A549 (cell line): ENCODE measurements at regions not wholly inside any gene's neighbourhood (a gene's known extent, or its start where the extent isn't known, plus 50 kb on each side); places are given as distances from the start of the nearest gene placed in this dataset.

Experiments used
- ATAC-seq, 2 experiments: fragments of 200-7000 bp in 1 of 2; fragments of >200 bp in 1 of 2; cut with Nextera tagmentation in 1 of 2; cut with Tn5 transposase in 1 of 2; 3 replicates each; pipeline versions ENCODE4 v1.8.0 to v1.9.1; 2018 to 2020; ENCODE audit warnings: mild to moderate bottlenecking in 1 of 2, moderate library complexity in 1 of 2
- CTCF ChIA-PET: fragments of 300-600 bp; sonication (Branson Sonifier 250); formaldehyde crosslinking; extraction: SDS; loops from one replicate; lab custom pipeline; 2021; ENCODE audit warnings: antibody characterized with exemption, inconsistent platforms; lab: Yijun Ruan, JAX
- POLR2A ChIA-PET: fragments of 350-600 bp; formaldehyde crosslinking; extraction: SDS; loops from one replicate; lab custom pipeline; 2021; ENCODE audit warnings: antibody characterized with exemption, inconsistent platforms; lab: Yijun Ruan, JAX
- DNase-seq, 2 experiments: peaks; one replicate each; pipeline versions ENCODE4 v3.0.0 to v3.0.0-alpha.2; 2011 to 2016; ENCODE audit warnings: low read depth in 1 of 2, low spot score in 1 of 2
- FAIRE-seq: peaks from 2 replicates; lab custom pipeline; 2011; peaks lifted over from hg19 to GRCh38; lab: Jason Lieb, UNC
- H3K27ac ChIP-seq, 2 experiments: fragments of >200 bp; sonication (Bioruptor Twin); formaldehyde crosslinking; 3 replicates each; pipeline ENCODE4 v1.5.1; 2016 to 2017
- H3K4me1 ChIP-seq: fragments of >200 bp; sonication (Bioruptor Twin); formaldehyde crosslinking; 3 replicates; pipeline ENCODE4 v1.6.1; 2016
- H3K4me2 ChIP-seq: fragments of >200 bp; sonication (Bioruptor Twin); formaldehyde crosslinking; 3 replicates; pipeline ENCODE4 v1.6.1; 2016
- H3K4me3 ChIP-seq: fragments of >200 bp; sonication (Bioruptor Twin); formaldehyde crosslinking; 3 replicates; pipeline ENCODE4 v1.5.1; 2016
- H3K9me3 ChIP-seq: fragments of >200 bp; sonication (Bioruptor Twin); formaldehyde crosslinking; 3 replicates; pipeline ENCODE4 v1.6.1; 2016
- CBX2 ChIP-seq: fragments of 200-600 bp; sonication (generic); IDR thresholded peaks from 2 replicates; pipeline ENCODE4 v1.6.1; 2016; ENCODE audit warnings: low read depth, mild to moderate bottlenecking, borderline replicate concordance
- CEBPB ChIP-seq, 2 experiments: fragments of >200 bp in 1 of 2; sonication (Bioruptor Twin) in 1 of 2; formaldehyde crosslinking in 1 of 2; IDR thresholded peaks; 2 replicates each; pipeline ENCODE4 v1.6.1; 2012 to 2016
- CHD2 ChIP-seq: fragments of 150-350 bp; IDR thresholded peaks from 2 replicates; pipeline ENCODE4 v1.6.1; 2014; ENCODE audit warnings: low read length; ENCODE audit not compliant: partially characterized antibody
- CHD4 ChIP-seq: fragments of 200-600 bp; sonication (generic); IDR thresholded peaks from 2 replicates; pipeline ENCODE4 v1.6.1; 2016; ENCODE audit warnings: antibody characterized with exemption, mild to moderate bottlenecking, borderline replicate concordance
- EP300 ChIP-seq, 2 experiments: fragments of >200 bp; sonication (Bioruptor Twin); formaldehyde crosslinking; IDR thresholded peaks; 2 replicates in 1 of 2; 3 replicates in 1 of 2; pipeline ENCODE4 v1.6.1; 2016 to 2017
- FOSL2 ChIP-seq, 2 experiments: fragments of 450-650 bp in 1 of 2; fragments of >200 bp in 1 of 2; sonication (Bioruptor Twin) in 1 of 2; formaldehyde crosslinking; IDR thresholded peaks; 2 replicates each; pipeline versions ENCODE4 v1.5.0 to v1.6.1; 2016 to 2020; ENCODE audit warnings: mild to moderate bottlenecking in 1 of 2, moderate library complexity in 1 of 2
- FOXS1 ChIP-seq: fragments of 250-450 bp; sonication (Bioruptor Pico); IDR thresholded peaks from 2 replicates; pipeline ENCODE4 v1.5.0; 2020; ENCODE audit warnings: mild to moderate bottlenecking, moderate library complexity
- HOXA7 ChIP-seq: fragments of 250-450 bp; sonication (Bioruptor Pico); IDR thresholded peaks from 2 replicates; pipeline ENCODE4 v1.5.0; 2020; ENCODE audit warnings: mild to moderate bottlenecking, moderate library complexity
- JUNB ChIP-seq: fragments of >200 bp; sonication (Bioruptor Twin); formaldehyde crosslinking; IDR thresholded peaks from 2 replicates; pipeline ENCODE4 v1.6.1; 2016
- MAZ ChIP-seq: fragments of 150-350 bp; IDR thresholded peaks from 2 replicates; pipeline ENCODE4 v1.6.1; 2014; ENCODE audit warnings: antibody characterized with exemption, low read depth, low read length, borderline replicate concordance
- MYC ChIP-seq: IDR thresholded peaks from 2 replicates; pipeline ENCODE4 v1.6.1; 2012; ENCODE audit warnings: mild to moderate bottlenecking, inconsistent platforms, low read length, improper control_type of control experiment, borderline replicate concordance
- NPAS2 ChIP-seq: fragments of 250-450 bp; sonication (Bioruptor Pico); IDR thresholded peaks from 2 replicates; pipeline ENCODE4 v1.8.0; 2022; ENCODE audit warnings: mild to moderate bottlenecking, moderate library complexity, borderline replicate concordance
- NR3C1 ChIP-seq: fragments of >200 bp; sonication (Bioruptor Twin); formaldehyde crosslinking; IDR thresholded peaks from 3 replicates; pipeline ENCODE4 v1.6.1; 2017
- PHF8 ChIP-seq: fragments of 200-600 bp; sonication (generic); IDR thresholded peaks from 2 replicates; pipeline ENCODE4 v1.6.1; 2016; ENCODE audit warnings: low read depth, mild to moderate bottlenecking, antibody characterized with exemption, moderate library complexity, borderline replicate concordance
- POLR2A ChIP-seq: IDR thresholded peaks from 2 replicates; pipeline ENCODE4 v1.6.1; 2012; ENCODE audit warnings: mild to moderate bottlenecking, low read length
- RARB ChIP-seq: fragments of 250-450 bp; sonication (Bioruptor Pico); IDR thresholded peaks from 2 replicates; pipeline ENCODE4 v1.8.0; 2021; ENCODE audit warnings: mild to moderate bottlenecking, moderate library complexity
- TP53 ChIP-seq: fragments of 250-450 bp; sonication (Bioruptor Pico); IDR thresholded peaks from 2 replicates; pipeline ENCODE4 v1.5.0; 2021; ENCODE audit warnings: mild to moderate bottlenecking, moderate library complexity
- ZC3H11A ChIP-seq: fragments of 450-650 bp; IDR thresholded peaks from 2 replicates; pipeline ENCODE4 v1.6.1; 2014; ENCODE audit warnings: antibody characterized with exemption, mild to moderate bottlenecking
- ZSCAN20 ChIP-seq: fragments of 250-450 bp; sonication (Bioruptor Pico); IDR thresholded peaks from 2 replicates; pipeline ENCODE4 v1.8.0; 2022; ENCODE audit warnings: mild to moderate bottlenecking, moderate library complexity
- WGBS: methylation state at CpG from one replicate; pipeline ENCODE4 v1.1.6; 2017; ENCODE audit errors: missing lambda C conversion rate; 5-methylcytosine and 5-hydroxymethylcytosine counted together
- TF ChIP-seq, protein P1 (sequence below): fragments of 250-450 bp; sonication (Bioruptor Pico); IDR thresholded peaks from 2 replicates; pipeline ENCODE4 v1.5.0; 2021; ENCODE audit warnings: mild to moderate bottlenecking, moderate library complexity, borderline replicate concordance
- TF ChIP-seq, protein P2 (sequence below): IDR thresholded peaks from 2 replicates; pipeline ENCODE4 v1.6.1; 2012
- TF ChIP-seq, protein P3 (sequence below): IDR thresholded peaks from 2 replicates; pipeline ENCODE4 v1.6.1; 2012; ENCODE audit warnings: low read depth, borderline replicate concordance
- TF ChIP-seq, protein P4 (sequence below): fragments of 150-350 bp; IDR thresholded peaks from 2 replicates; pipeline ENCODE4 v1.6.1; 2014; ENCODE audit warnings: low read depth, mild to moderate bottlenecking, low read length
- TF ChIP-seq, protein P5 (sequence below): fragments of >200 bp; sonication (Bioruptor Twin); formaldehyde crosslinking; IDR thresholded peaks from 3 replicates; pipeline ENCODE4 v1.5.1; 2016

DNA sequence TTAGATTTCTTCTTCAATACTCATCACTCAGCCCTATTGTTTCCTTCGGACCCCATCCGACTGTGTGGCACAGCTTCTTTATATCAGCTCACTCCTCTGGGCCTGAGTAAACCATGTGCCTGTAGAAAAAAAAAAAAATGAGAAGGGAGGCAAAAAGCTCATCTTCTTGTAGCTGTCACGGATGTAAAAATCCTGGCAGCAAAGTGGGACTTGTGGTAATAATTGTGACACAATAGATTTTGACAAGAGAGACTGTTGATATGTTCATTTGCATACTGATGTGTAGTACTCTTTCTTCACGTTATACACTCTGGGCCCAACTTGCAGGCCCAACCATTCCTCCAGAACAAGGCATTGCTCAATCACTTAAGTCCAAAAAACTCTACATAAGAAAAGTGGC, 270.0 kb upstream of the SMIM21 start (continued):
- TF ChIP-seq, protein P1, sequence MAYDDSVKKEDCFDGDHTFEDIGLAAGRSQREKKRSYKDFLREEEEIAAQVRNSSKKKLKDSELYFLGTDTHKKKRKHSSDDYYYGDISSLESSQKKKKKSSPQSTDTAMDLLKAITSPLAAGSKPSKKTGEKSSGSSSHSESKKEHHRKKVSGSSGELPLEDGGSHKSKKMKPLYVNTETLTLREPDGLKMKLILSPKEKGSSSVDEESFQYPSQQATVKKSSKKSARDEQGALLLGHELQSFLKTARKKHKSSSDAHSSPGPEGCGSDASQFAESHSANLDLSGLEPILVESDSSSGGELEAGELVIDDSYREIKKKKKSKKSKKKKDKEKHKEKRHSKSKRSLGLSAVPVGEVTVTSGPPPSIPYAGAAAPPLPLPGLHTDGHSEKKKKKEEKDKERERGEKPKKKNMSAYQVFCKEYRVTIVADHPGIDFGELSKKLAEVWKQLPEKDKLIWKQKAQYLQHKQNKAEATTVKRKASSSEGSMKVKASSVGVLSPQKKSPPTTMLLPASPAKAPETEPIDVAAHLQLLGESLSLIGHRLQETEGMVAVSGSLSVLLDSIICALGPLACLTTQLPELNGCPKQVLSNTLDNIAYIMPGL (CRISPR knock-in tag) = no peak
- no peak for TF ChIP-seq TP53 (CRISPR knock-in tag)
- no peak for TF ChIP-seq FOXS1 (CRISPR knock-in tag)
- no peak for TF ChIP-seq POLR2A

DNA sequence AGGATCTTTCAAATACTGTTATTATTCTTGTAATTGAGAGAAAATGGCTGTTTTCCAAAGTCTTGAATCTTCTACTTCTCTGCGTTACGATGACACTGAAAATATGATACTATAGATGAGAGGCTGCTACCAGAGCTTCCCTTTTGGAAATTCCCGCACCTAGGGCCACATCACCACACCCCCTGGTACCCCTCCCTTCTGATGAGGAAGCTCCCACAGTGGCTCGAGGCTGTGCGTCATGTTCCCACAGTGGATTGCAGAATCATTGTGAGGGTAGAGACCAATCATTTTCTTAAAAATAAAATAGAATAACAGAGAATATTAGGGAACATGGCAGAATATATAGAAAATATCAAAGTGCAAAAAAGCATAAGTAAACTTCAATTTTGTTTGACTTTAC, 268.9 kb upstream of the SMIM21 start:
- FAIRE-seq (no peak), ATAC-seq (no peak)
- POLR2A ChIA-PET = no interaction called here

DNA sequence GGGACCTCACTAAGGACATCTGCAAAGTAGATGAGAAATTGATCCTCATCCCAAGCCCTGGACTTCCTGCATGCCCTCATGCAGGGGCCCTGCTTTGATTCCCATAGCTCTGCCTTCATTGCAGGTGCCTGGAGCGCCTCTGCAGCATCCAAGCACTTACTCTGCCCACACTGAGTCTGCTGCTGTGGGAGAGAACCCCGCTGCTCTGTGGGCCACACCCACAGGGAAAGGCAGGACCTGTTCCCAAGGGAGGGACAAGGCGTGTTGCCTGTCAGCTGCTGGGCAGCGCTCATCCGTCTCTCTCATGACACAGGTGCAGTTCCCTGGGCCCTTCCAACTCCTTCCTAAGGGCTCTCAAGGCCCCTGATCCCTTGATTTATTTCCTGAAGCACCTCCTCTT, 266.8 kb upstream of the SMIM21 start:
- no peak for ATAC-seq
- DNase-seq = no peak
- CTCF ChIA-PET = interaction anchor here (0.6 kb wide), 1 partner anchor 732 kb away, joined by 3 read pairs; no protein-coding TSS in a partner anchor
- Histone ChIP-seq H3K4me3 (no peak overlapping the region), H3K27ac (no peak overlapping the region), H3K9me3 (no peaks in the 10 kb centered on the region), H3K4me1 (no peaks in the 10 kb centered on the region), H3K4me2 (no peak overlapping the region)
- no peak for FAIRE-seq
- 39% methylated on average over 4 of the region's 5 CpGs for WGBS
- POLR2A ChIA-PET = no interaction called here
- no peak for TF ChIP-seq FOSL2 (IDR thresholded peaks at IDR 0.05)
- no peak for TF ChIP-seq FOSL2 (CRISPR knock-in tag; IDR thresholded peaks at IDR 0.05)
- TF ChIP-seq, protein P2, sequence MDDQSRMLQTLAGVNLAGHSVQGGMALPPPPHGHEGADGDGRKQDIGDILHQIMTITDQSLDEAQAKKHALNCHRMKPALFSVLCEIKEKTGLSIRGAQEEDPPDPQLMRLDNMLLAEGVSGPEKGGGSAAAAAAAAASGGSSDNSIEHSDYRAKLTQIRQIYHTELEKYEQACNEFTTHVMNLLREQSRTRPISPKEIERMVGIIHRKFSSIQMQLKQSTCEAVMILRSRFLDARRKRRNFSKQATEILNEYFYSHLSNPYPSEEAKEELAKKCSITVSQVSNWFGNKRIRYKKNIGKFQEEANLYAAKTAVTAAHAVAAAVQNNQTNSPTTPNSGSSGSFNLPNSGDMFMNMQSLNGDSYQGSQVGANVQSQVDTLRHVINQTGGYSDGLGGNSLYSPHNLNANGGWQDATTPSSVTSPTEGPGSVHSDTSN = no peak
- no peak for TF ChIP-seq CBX2
- no peak for TF ChIP-seq EP300 (IDR thresholded peaks at IDR 0.05)
- TF ChIP-seq HOXA7 (CRISPR knock-in tag) = no peak
- TF ChIP-seq NR3C1 = no peak
- no peak for TF ChIP-seq NPAS2 (CRISPR knock-in tag)
- TF ChIP-seq CHD4 = no peak
- TF ChIP-seq, protein P3, sequence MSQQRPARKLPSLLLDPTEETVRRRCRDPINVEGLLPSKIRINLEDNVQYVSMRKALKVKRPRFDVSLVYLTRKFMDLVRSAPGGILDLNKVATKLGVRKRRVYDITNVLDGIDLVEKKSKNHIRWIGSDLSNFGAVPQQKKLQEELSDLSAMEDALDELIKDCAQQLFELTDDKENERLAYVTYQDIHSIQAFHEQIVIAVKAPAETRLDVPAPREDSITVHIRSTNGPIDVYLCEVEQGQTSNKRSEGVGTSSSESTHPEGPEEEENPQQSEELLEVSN = no peak
- no peak for TF ChIP-seq POLR2A
- no peak for TF ChIP-seq MYC
- no peak for TF ChIP-seq CHD2

More for the DNA sequence above, 268.9 kb upstream of the SMIM21 start:
- H3K4me1 ChIP-seq = no peaks in the 10 kb centered on the region
- TF ChIP-seq ZC3H11A (no peak), CHD2 (no peak), FOSL2 (IDR thresholded peaks at IDR 0.05) (no peak), FOSL2 (CRISPR knock-in tag; IDR thresholded peaks at IDR 0.05) (no peak), JUNB (no peak), RARB (no peak), PHF8 (no peak), NR3C1 (no peak), TP53 (CRISPR knock-in tag) (no peak), ZSCAN20 (CRISPR knock-in tag) (no peak), MAZ (no peak), CEBPB (IDR thresholded peaks at IDR 0.05) (no peak)
- TF ChIP-seq, protein P4, sequence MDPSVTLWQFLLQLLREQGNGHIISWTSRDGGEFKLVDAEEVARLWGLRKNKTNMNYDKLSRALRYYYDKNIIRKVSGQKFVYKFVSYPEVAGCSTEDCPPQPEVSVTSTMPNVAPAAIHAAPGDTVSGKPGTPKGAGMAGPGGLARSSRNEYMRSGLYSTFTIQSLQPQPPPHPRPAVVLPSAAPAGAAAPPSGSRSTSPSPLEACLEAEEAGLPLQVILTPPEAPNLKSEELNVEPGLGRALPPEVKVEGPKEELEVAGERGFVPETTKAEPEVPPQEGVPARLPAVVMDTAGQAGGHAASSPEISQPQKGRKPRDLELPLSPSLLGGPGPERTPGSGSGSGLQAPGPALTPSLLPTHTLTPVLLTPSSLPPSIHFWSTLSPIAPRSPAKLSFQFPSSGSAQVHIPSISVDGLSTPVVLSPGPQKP = no peak
- TF ChIP-seq, protein P3 = no peak
- TF ChIP-seq, protein P5, sequence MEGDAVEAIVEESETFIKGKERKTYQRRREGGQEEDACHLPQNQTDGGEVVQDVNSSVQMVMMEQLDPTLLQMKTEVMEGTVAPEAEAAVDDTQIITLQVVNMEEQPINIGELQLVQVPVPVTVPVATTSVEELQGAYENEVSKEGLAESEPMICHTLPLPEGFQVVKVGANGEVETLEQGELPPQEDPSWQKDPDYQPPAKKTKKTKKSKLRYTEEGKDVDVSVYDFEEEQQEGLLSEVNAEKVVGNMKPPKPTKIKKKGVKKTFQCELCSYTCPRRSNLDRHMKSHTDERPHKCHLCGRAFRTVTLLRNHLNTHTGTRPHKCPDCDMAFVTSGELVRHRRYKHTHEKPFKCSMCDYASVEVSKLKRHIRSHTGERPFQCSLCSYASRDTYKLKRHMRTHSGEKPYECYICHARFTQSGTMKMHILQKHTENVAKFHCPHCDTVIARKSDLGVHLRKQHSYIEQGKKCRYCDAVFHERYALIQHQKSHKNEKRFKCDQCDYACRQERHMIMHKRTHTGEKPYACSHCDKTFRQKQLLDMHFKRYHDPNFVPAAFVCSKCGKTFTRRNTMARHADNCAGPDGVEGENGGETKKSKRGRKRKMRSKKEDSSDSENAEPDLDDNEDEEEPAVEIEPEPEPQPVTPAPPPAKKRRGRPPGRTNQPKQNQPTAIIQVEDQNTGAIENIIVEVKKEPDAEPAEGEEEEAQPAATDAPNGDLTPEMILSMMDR = no peak
- H3K4me2 ChIP-seq = no peak overlapping the region
- H3K4me3 ChIP-seq = no peak overlapping the region
- CTCF ChIA-PET = no interaction called here
- WGBS = 26% methylated on average over 5 of the region's 5 CpGs
- H3K27ac ChIP-seq = no peak overlapping the region
- DNase-seq = no peak
- H3K9me3 ChIP-seq = no peaks in the 10 kb centered on the region
